PC-9 (cell line): ENCODE measurements at regions not wholly inside any gene's neighbourhood (a gene's known extent, or its start where the extent isn't known, plus 50 kb on each side); places are given as distances from the start of the nearest gene placed in this dataset.

Experiments
- EZH2 ChIP-seq: fragments of 200-600 bp; sonication (generic); IDR thresholded peaks from 2 replicates; pipeline ENCODE4 v1.8.0; 2017; ENCODE audit warnings: antibody characterized with exemption, low read depth
- TF ChIP-seq, protein P1 (sequence below): fragments of 200-600 bp; sonication (generic); conservative IDR thresholded peaks from 2 replicates; pipeline ENCODE4 v1.6.1; 2017; ENCODE audit warnings: mixed run types, antibody characterized with exemption, mild to moderate bottlenecking, moderate library complexity

DNA sequence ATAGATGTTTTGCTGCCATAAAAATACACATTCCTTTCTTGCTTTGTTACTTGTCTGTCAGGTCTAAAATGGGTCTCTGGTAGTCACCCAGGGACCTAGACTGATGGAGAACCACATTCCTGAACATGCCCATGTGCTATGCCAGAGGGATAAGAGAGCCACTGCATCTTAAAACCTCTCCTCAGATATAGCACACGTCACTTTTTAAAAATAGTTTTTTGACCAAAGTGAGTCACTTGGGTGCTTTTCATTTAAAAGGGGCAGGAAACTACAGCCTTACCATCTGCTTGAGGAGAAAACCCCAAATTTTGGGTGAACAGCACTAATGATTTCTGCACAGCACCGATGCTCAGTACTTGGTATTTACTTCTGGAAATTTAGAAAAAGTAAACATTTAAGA, 197.8 kb downstream of the OGFRL1 start:
- TF ChIP-seq, protein P1, sequence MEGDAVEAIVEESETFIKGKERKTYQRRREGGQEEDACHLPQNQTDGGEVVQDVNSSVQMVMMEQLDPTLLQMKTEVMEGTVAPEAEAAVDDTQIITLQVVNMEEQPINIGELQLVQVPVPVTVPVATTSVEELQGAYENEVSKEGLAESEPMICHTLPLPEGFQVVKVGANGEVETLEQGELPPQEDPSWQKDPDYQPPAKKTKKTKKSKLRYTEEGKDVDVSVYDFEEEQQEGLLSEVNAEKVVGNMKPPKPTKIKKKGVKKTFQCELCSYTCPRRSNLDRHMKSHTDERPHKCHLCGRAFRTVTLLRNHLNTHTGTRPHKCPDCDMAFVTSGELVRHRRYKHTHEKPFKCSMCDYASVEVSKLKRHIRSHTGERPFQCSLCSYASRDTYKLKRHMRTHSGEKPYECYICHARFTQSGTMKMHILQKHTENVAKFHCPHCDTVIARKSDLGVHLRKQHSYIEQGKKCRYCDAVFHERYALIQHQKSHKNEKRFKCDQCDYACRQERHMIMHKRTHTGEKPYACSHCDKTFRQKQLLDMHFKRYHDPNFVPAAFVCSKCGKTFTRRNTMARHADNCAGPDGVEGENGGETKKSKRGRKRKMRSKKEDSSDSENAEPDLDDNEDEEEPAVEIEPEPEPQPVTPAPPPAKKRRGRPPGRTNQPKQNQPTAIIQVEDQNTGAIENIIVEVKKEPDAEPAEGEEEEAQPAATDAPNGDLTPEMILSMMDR, result no peak
- TF ChIP-seq EZH2, result no peak
